B cell (primary cell): ENCODE measurements at regions not wholly inside any gene's neighbourhood (a gene's known extent, or its start where the extent isn't known, plus 50 kb on each side); places are given as distances from the start of the nearest gene placed in this dataset.

Experiments
- ATAC-seq: fragments of 200-7000 bp; cut with Tn5 transposase; one replicate; pipeline ENCODE4 v1.10.0; 2021; ENCODE audit warnings: low read depth, mild to moderate bottlenecking, moderate number of reproducible peaks, moderate library complexity
- CTCF ChIA-PET: fragments of 350-600 bp; sonication (Branson Sonifier 250); formaldehyde crosslinking; loops from one replicate; lab custom pipeline; 2021; ENCODE audit warnings: antibody characterized with exemption, inconsistent platforms; lab: Charles Lee
- POLR2A ChIA-PET: fragments of 350-600 bp; sonication (Branson Sonifier 250); formaldehyde crosslinking; loops from one replicate; lab custom pipeline; 2021; ENCODE audit warnings: antibody characterized with exemption; lab: Charles Lee
- DNase-seq: peaks from one replicate; pipeline ENCODE4 v3.0.0; 2013
- H2AFZ ChIP-seq: 2 replicates; pipeline ENCODE4 v1.6.1; 2012; ENCODE audit warnings: mild to moderate bottlenecking, low read depth, low read length; ENCODE audit not compliant: insufficient read depth, poor library complexity, severe bottlenecking
- H3K27ac ChIP-seq, 2 donors: 1 replicate in 1 of 2; 2 replicates in 1 of 2; pipeline ENCODE4 v1.5.1; 2012 to 2013; ENCODE audit warnings: low read length in 2 of 2, mild to moderate bottlenecking in 2 of 2, moderate library complexity in 1 of 2
- H3K27me3 ChIP-seq, 4 experiments: fragments of 200-600 bp in 1 of 4; sonication (generic) in 1 of 4; replicated peaks in 1 of 4; 1 replicate in 2 of 4; 2 replicates in 2 of 4; pipeline versions ENCODE4 v1.6.1 to v1.7.0; 2013 to 2016; ENCODE audit warnings: low read length in 3 of 4, mild to moderate bottlenecking in 2 of 4, mixed read lengths in 1 of 4, moderate library complexity in 1 of 4; ENCODE audit not compliant: insufficient read depth in 4 of 4, control insufficient read depth in 3 of 4; ENCODE audit errors: control extremely low read depth in 1 of 4
- H3K36me3 ChIP-seq, 2 experiments: replicated peaks in 1 of 2; 1 replicate in 1 of 2; 2 replicates in 1 of 2; pipeline versions ENCODE4 v1.6.1 to v1.7.1; 2013; ENCODE audit warnings: low read length in 1 of 2; ENCODE audit not compliant: insufficient read depth in 2 of 2, control insufficient read depth in 1 of 2; ENCODE audit errors: control extremely low read depth in 1 of 2, extremely low read depth in 1 of 2
- H3K4me1 ChIP-seq, 2 donors: fragments of 200-600 bp in 1 of 2; sonication (generic) in 1 of 2; 1 replicate in 1 of 2; 2 replicates in 1 of 2; pipeline versions ENCODE4 v1.5.1 to v1.6.1; 2013 to 2017; ENCODE audit warnings: low read length in 2 of 2; ENCODE audit not compliant: control insufficient read depth in 2 of 2, insufficient read depth in 2 of 2
- H3K4me2 ChIP-seq: replicated peaks from 2 replicates; pipeline ENCODE3; 2012; ENCODE audit warnings: mild to moderate bottlenecking, low read depth, low read length; ENCODE audit not compliant: poor library complexity, severe bottlenecking
- H3K4me3 ChIP-seq, 5 experiments: fragments of 200-600 bp in 1 of 5; sonication (generic) in 1 of 5; 1 replicate in 3 of 5; 2 replicates in 2 of 5; pipeline versions ENCODE4 v1.5.1 to v1.7.0; 2011 to 2016; ENCODE audit warnings: low read length in 4 of 5, mild to moderate bottlenecking in 4 of 5, low read depth in 2 of 5, control low read depth in 1 of 5, moderate library complexity in 1 of 5; ENCODE audit not compliant: insufficient read depth in 1 of 5; ENCODE audit errors: control extremely low read depth in 1 of 5, extremely low read depth in 1 of 5
- H3K79me2 ChIP-seq: fragments of 200-600 bp; sonication (generic); one replicate; pipeline ENCODE4 v1.6.0; 2016; ENCODE audit warnings: low read length; ENCODE audit not compliant: control insufficient read depth, insufficient read depth
- H3K9ac ChIP-seq: fragments of 200-600 bp; sonication (generic); 2 replicates; pipeline ENCODE4 v1.6.1; 2017; ENCODE audit warnings: mild to moderate bottlenecking, low read length, moderate library complexity
- H3K9me3 ChIP-seq, 3 donors: one replicate each; pipeline versions ENCODE4 v1.6.1 to v1.7.1; 2013; ENCODE audit warnings: low read length in 2 of 3; ENCODE audit not compliant: control insufficient read depth in 2 of 3, insufficient read depth in 1 of 3; ENCODE audit errors: control extremely low read depth in 1 of 3
- H4K20me1 ChIP-seq: 2 replicates; pipeline ENCODE4 v1.6.0; 2012; ENCODE audit warnings: mild to moderate bottlenecking, low read length; ENCODE audit not compliant: insufficient read depth, control insufficient read depth, poor library complexity, severe bottlenecking
- H3K27ac Mint-ChIP-seq: one replicate; pipeline ENCODE4 v1.8.0; 2021; ENCODE audit warnings: mixed read lengths
- H3K27me3 Mint-ChIP-seq: one replicate; pipeline ENCODE4 v1.8.0; 2021; ENCODE audit warnings: mixed read lengths
- H3K4me1 Mint-ChIP-seq: one replicate; pipeline ENCODE4 v1.8.0; 2021; ENCODE audit warnings: mixed read lengths
- H3K4me3 Mint-ChIP-seq: one replicate; pipeline ENCODE4 v1.8.0; 2021; ENCODE audit warnings: mixed read lengths
- H3K9me3 Mint-ChIP-seq: one replicate; pipeline ENCODE4 v1.8.0; 2022; ENCODE audit warnings: mixed read lengths; ENCODE audit not compliant: insufficient read depth
- CTCF ChIP-seq: fragments of 200-600 bp; IDR thresholded peaks from one replicate; pipeline ENCODE4 v1.8.0; 2022; ENCODE audit warnings: antibody characterized with exemption, mild to moderate bottlenecking
- EZH2 ChIP-seq: IDR thresholded peaks from 2 replicates; pipeline ENCODE4 v1.6.1; 2012; ENCODE audit warnings: borderline replicate concordance, low read depth, mild to moderate bottlenecking, moderate library complexity, low read length; ENCODE audit not compliant: insufficient read depth, poor library complexity, severe bottlenecking
- WGBS: methylation state at CpG from one replicate; pipeline ENCODE4 v1.1.5; 2013; ENCODE audit warnings: missing lambda C conversion rate; ENCODE audit not compliant: insufficient coverage; 5-methylcytosine and 5-hydroxymethylcytosine counted together
- intact Hi-C: fragments of 100-400 bp; cut with micrococcal nuclease; formaldehyde crosslinking; loops from one replicate; pipeline ENCODE4 v1.10.0; 2022

GRCh38 chr5:42953041-42953440 is 87.1 kb downstream of the ANXA2R start:
- Histone ChIP-seq H4K20me1 (no peaks in the 10 kb centered on the region), H3K36me3 (no peaks in the 10 kb centered on the region), H3K27me3 (no peaks in the 10 kb centered on the region), H3K4me1 (peaks cover 13 to 33% of the 10 kb centered on the region in 2 donors), H3K9me3 (peaks cover 0 to 24% (median 6%) of the 10 kb centered on the region in 3 donors), H3K27ac (no peak overlapping the region), H3K4me3 (peak overlapping the region in 2 of 5 experiments; percentile 80 to 92), H3K79me2 (peaks cover 6% of the 10 kb centered on the region), H3K4me2 (peak overlapping the region; percentile 75), H2AFZ (no peak overlapping the region), H3K9ac (no peak overlapping the region)
- Mint-ChIP-seq H3K27ac (no peak overlapping the region), H3K4me1 (peaks cover 29% of the 10 kb centered on the region), H3K9me3 (no peaks in the 10 kb centered on the region), H3K27me3 (no peaks in the 10 kb centered on the region), H3K4me3 (peak overlapping the region; percentile 50)
- ChIA-PET POLR2A (interaction anchor here (0.6 to 5.6 kb wide), 2 partner anchors 40 to 88 kb away, joined by 3 to 123 read pairs; no protein-coding TSS in a partner anchor), CTCF (interaction anchor here (1.4 to 6.5 kb wide), 5 partner anchors 44 to 115 kb away, joined by 3 to 72 read pairs (median 23); no protein-coding TSS in a partner anchor)
- DNase-seq (peak; percentile 31), ATAC-seq (no peak)
- 60% methylated on average over 13 of the region's 15 CpGs for WGBS
- TF ChIP-seq CTCF: no peak
- TF ChIP-seq EZH2: no peak
- intact Hi-C loops: no loop called here

- TF ChIP-seq EZH2 (no peak), CTCF (peak; percentile 28)
- no peaks in the 10 kb centered on the region for H3K36me3 ChIP-seq
- peak overlapping the region; percentile 75 for H3K4me2 ChIP-seq
- DNase-seq: no peak
- ChIA-PET CTCF (interaction anchor here (1.4 to 6.5 kb wide), 6 partner anchors 44 to 115 kb away, joined by 3 to 72 read pairs (median 14); no protein-coding TSS in a partner anchor), POLR2A (interaction anchor here (0.6 to 5.6 kb wide), 5 partner anchors 40 to 169 kb away, joined by 3 to 123 read pairs (median 23); no protein-coding TSS in a partner anchor)
- H3K4me1 Mint-ChIP-seq: peaks cover 33% of the 10 kb centered on the region
- no peaks in the 10 kb centered on the region for H3K27me3 ChIP-seq
- H3K79me2 ChIP-seq: peaks cover 6% of the 10 kb centered on the region
- peak overlapping the region; percentile 100 for H3K27ac Mint-ChIP-seq
- H3K27ac ChIP-seq: peak overlapping the region in 1 of 2 donors; percentile 97
- WGBS: 24% methylated on average over 5 of the region's 12 CpGs
- peak overlapping the region; percentile 96 for H3K9ac ChIP-seq
- peak overlapping the region; percentile 67 to 92 (median 85) for H3K4me3 ChIP-seq
- H2AFZ ChIP-seq: peak overlapping the region; percentile 88
- intact Hi-C loops: no loop called here
- peaks cover 13 to 33% of the 10 kb centered on the region in 2 donors for H3K4me1 ChIP-seq
- H3K27me3 Mint-ChIP-seq: no peaks in the 10 kb centered on the region
- H3K9me3 Mint-ChIP-seq: no peaks in the 10 kb centered on the region
- no peaks in the 10 kb centered on the region for H4K20me1 ChIP-seq
- ATAC-seq: no peak
- H3K9me3 ChIP-seq: peaks cover 0 to 24% (median 6%) of the 10 kb centered on the region in 3 donors
- peak overlapping the region; percentile 99 for H3K4me3 Mint-ChIP-seq
These were observed 87.5 kb downstream of the ANXA2R start for GRCh38 chr5:42952578-42952974.
